HUES64 (cell line): ENCODE measurements at regions not wholly inside any gene's neighbourhood (a gene's known extent, or its start where the extent isn't known, plus 50 kb on each side); places are given as distances from the start of the nearest gene placed in this dataset.

Source experiments
- H3K27ac ChIP-seq: 2 replicates; pipeline ENCODE4 v1.7.0; 2013; ENCODE audit warnings: low read depth, low read length, inconsistent platforms
- H3K27me3 ChIP-seq: 2 replicates; pipeline ENCODE4 v1.6.1; 2013; ENCODE audit warnings: mild to moderate bottlenecking, low read length; ENCODE audit not compliant: insufficient read depth
- H3K36me3 ChIP-seq: 2 replicates; pipeline ENCODE4 v1.6.1; 2013; ENCODE audit warnings: mild to moderate bottlenecking, low read length; ENCODE audit not compliant: insufficient read depth
- H3K4me1 ChIP-seq: 2 replicates; pipeline ENCODE4 v1.6.1; 2013; ENCODE audit warnings: mild to moderate bottlenecking, low read length, moderate library complexity; ENCODE audit not compliant: insufficient read depth
- H3K4me3 ChIP-seq: 2 replicates; pipeline ENCODE4 v1.5.1; 2013; ENCODE audit warnings: mild to moderate bottlenecking, low read length, moderate library complexity
- H3K9ac ChIP-seq: 2 replicates; pipeline ENCODE4 v1.6.1; 2013; ENCODE audit warnings: mild to moderate bottlenecking, low read depth, low read length
- H3K9me3 ChIP-seq: 2 replicates; pipeline ENCODE4 v1.6.1; 2013; ENCODE audit warnings: low read depth, low read length; ENCODE audit not compliant: insufficient read depth
- WGBS: fragments of 150-250, 120-280 bp; methylation state at CpG from one replicate; pipeline ENCODE4 v1.1.7; 2013; ENCODE audit warnings: missing lambda C conversion rate; 5-methylcytosine and 5-hydroxymethylcytosine counted together

DNA sequence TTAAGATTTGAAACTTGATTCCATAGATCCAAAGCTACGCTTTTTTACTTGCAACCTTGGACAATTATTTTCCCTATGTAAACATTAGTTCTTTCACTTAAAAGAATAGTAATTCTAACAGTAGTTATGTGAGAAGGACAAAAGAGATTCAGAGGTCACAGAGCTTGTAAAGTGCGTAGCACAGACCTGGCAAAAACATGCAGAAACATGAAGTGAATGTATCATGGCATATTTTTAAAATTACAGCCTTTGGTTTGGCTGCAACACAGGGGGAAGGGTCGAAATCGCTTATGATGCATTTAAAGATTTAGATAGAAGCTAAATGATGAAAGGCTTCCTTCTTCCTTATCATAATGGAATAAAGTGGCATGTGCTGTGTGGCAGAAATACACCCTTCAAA is 1068.8 kb downstream of the ARAP2 start:
- WGBS = 96% methylated on average over 4 of the region's 4 CpGs
- no peak overlapping the region for H3K27ac ChIP-seq
- H3K4me1 ChIP-seq = 0 out of 2 replicates have a peak, but pooled peaks cover 5% of the 10 kb centered on the region
- no peaks in the 10 kb centered on the region for H3K36me3 ChIP-seq
- no peaks in the 10 kb centered on the region for H3K27me3 ChIP-seq
- H3K9me3 ChIP-seq = no peaks in the 10 kb centered on the region
- H3K9ac ChIP-seq = no peak overlapping the region
- no peak overlapping the region for H3K4me3 ChIP-seq

DNA sequence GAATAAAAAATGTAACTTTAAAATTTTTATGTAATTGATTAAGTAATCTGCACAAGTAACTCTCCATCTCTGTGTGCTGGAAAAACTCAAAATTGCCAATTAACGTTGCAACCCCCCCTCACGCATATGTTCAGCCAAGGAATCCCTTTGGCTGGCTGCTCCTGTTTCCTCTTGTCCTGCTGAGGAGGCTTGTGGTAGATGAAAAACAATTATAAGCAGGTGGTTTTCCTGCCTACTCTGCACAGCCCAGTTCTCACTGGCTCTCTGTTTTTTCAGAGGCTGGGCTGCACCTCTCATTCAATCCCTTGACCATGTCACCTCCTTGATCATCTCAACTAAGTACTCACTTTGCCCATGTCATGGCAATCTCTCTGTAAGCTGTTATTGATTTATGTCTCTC is 1068.4 kb downstream of the ARAP2 start:
- Histone ChIP-seq H3K4me1 (0 out of 2 replicates have a peak, but pooled peaks cover 5% of the 10 kb centered on the region), H3K36me3 (no peaks in the 10 kb centered on the region), H3K9ac (no peak overlapping the region), H3K4me3 (no peak overlapping the region), H3K9me3 (no peaks in the 10 kb centered on the region), H3K27ac (no peak overlapping the region), H3K27me3 (no peaks in the 10 kb centered on the region)
- WGBS = 65% methylated on average over 2 of the region's 2 CpGs

DNA sequence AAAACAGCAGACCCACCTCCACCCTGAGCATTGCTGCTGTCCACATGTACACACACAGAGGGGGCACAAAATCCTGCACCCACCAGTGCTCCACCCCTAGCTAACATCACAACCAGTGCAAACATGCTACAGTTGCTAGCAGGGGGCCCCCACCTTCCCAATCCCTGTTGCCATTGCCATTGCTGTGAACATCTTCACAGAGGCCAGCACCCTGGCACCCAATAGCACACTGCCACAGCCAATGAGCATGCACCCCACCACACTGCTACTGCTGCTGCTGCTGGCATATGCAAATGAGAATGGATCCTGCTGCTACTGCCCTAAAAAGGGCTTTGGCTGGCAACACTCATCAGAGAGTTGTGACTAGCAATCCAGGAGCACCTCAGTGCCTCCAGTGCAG is 1061.9 kb downstream of the ARAP2 start:
- H3K9ac ChIP-seq = no peak overlapping the region
- H3K36me3 ChIP-seq = no peaks in the 10 kb centered on the region
- no peak overlapping the region for H3K27ac ChIP-seq
- no peak overlapping the region for H3K4me3 ChIP-seq
- no peaks in the 10 kb centered on the region for H3K4me1 ChIP-seq
- H3K9me3 ChIP-seq = 0 out of 2 replicates have a peak, but pooled peaks cover 2% of the 10 kb centered on the region
- no peaks in the 10 kb centered on the region for H3K27me3 ChIP-seq

DNA sequence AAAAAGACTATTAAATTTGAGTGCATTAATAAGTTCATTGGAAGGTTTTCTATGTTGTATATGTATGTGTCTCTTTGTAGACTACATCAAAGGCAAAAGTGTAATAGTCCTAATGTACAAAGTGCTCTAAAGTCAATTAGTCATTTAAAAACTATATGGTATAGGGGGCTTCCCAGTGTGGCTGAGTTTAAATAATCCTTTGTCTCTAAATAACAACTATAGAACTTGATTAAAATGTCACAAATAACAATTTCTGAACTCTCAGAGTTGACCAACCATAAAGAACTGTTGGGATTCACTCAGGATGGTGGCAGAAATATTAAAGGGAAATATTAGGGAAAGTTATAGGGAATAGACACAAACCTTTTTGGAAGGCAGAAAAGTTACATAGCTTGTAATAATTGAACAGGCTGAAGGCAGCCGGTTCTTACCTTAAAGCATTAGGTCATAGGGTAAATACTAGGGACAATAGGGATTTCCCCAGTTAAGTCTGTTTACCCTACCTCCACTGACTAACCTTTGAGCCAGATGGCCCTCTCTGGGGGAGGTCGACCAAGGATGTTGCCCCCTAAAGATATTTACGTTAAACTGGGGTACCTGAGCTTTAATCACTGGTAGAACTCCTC is 1054.2 kb downstream of the ARAP2 start:
- no peak overlapping the region for H3K27ac ChIP-seq
- peaks cover 14% of the 10 kb centered on the region; the same call in 1 of the 2 replicates for H3K4me1 ChIP-seq
- no peaks in the 10 kb centered on the region for H3K27me3 ChIP-seq
- H3K4me3 ChIP-seq = no peak overlapping the region
- H3K9ac ChIP-seq = no peak overlapping the region
- no peaks in the 10 kb centered on the region for H3K36me3 ChIP-seq
- WGBS = 61% methylated on average over 3 of the region's 3 CpGs
- H3K9me3 ChIP-seq = 0 out of 2 replicates have a peak, but pooled peaks cover 2% of the 10 kb centered on the region

DNA sequence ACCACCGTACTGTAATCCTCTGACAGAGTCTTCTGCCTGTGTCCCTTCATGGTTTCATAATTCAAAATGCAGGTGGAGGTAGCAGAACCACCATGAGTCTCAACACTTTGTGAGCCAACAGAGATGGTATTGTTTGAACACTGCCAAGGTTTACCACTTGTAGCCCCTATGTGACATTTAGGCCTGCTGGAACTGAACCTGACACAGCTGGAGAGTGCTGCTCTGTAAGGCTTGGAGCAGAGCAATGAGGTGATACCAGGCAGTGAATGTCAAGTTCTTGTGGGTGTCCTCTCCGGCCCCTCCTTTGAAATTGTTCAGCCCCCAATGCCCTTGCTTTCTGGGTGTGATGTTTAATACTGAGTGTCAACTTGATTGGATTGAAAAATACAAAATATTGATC is 1042.9 kb downstream of the ARAP2 start:
- Histone ChIP-seq H3K4me1 (no peaks in the 10 kb centered on the region), H3K36me3 (no peaks in the 10 kb centered on the region), H3K4me3 (no peak overlapping the region), H3K27me3 (no peaks in the 10 kb centered on the region), H3K27ac (no peak overlapping the region), H3K9ac (no peak overlapping the region), H3K9me3 (no peaks in the 10 kb centered on the region)
- WGBS = 98% methylated on average over 2 of the region's 2 CpGs

DNA sequence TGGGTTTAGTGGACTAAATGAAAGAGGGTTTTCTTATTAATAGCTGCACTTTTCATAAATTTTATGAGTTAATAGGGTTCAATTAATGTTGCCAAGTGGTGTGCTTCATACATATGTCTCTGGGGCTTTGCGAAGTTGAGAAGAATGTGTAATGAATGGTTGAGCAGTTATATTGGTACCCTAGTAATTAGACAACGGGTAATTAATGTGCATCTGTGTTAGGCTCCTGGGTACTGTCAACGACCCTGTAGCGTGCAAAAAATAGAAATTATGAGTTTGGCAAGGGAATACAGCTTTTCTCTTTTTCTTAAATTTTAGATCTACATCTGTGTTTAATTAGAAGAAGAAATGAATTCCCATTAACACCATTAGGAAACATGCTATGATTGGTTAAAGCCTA is 1027.7 kb downstream of the ARAP2 start:
- Histone ChIP-seq H3K4me1 (peaks cover 16% of the 10 kb centered on the region), H3K27me3 (no peaks in the 10 kb centered on the region), H3K4me3 (no peak overlapping the region), H3K27ac (no peak overlapping the region), H3K36me3 (no peaks in the 10 kb centered on the region), H3K9me3 (no peaks in the 10 kb centered on the region), H3K9ac (no peak overlapping the region)
- 97% methylated on average over 3 of the region's 4 CpGs for whole genome bisulfite sequencing

DNA sequence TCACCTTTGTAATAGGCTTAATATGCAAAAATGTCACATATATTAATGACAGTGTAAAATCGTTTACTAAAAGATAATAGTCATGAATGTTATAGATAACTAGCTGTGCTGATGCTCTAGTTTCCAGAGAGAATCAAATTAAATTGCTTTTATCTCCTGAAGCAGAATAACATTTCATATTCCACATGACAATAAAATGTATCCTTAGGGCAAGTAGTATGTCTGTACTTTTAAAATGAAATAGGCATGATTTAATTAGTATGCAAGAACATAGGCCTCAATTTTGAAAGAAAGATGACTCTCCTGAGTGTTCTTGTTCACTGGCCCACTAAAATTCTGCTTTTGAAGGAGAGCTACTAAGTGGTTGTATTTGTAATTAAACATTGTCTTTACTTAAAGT is 1027.0 kb downstream of the ARAP2 start:
- no peaks in the 10 kb centered on the region for H3K36me3 ChIP-seq
- H3K27me3 ChIP-seq = no peaks in the 10 kb centered on the region
- peaks cover 15% of the 10 kb centered on the region for H3K4me1 ChIP-seq
- no CpG with 5 or more reads among the region's 1 CpG for WGBS
- no peak overlapping the region for H3K9ac ChIP-seq
- H3K9me3 ChIP-seq = no peaks in the 10 kb centered on the region
- H3K4me3 ChIP-seq = no peak overlapping the region
- H3K27ac ChIP-seq = no peak overlapping the region

DNA sequence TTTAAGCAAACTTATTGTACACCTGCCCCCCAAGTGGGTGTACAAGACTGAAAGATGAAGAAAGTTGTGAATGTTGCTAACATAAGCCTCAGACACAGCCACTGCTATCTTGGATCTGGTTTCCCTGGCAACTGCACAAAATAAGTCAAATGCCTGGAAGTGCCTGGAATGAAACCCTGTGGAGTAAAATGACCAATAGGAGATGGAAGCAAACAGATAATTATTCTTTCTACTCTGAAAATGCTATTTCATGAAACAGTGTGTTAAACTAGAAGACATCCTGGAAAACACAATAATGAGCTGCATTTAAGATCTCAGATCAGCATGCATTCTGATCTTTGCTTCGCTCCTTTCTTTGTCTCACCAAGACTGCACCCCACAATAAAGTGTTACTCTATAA is 1016.0 kb downstream of the ARAP2 start:
- 100% methylated on average over 1 of the region's 1 CpG for WGBS
- no peak overlapping the region for H3K9ac ChIP-seq
- no peaks in the 10 kb centered on the region for H3K36me3 ChIP-seq
- no peaks in the 10 kb centered on the region for H3K4me1 ChIP-seq
- H3K4me3 ChIP-seq = no peak overlapping the region
- no peaks in the 10 kb centered on the region for H3K9me3 ChIP-seq
- no peak overlapping the region for H3K27ac ChIP-seq
- H3K27me3 ChIP-seq = no peaks in the 10 kb centered on the region

DNA sequence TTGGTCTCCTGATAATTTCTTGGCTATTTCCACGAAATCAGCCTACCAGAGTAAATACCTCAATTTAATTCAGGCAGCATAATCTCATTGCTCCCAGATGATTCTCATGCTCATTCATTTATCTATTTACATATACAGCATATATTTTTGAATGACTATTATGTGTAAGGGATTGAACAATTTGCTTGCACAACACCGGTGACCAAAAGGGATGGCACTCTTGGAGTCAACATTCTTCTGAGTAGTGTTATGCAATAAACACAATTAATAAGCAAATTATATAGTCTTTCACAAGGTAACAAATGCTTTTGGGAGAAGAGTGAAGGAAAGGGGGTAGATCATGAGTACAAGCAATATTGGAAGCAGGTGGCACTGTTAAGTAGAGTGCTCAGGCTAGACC is 1015.3 kb downstream of the ARAP2 start:
- WGBS = 92% methylated on average over 1 of the region's 2 CpGs
- no peak overlapping the region for H3K27ac ChIP-seq
- H3K27me3 ChIP-seq = no peaks in the 10 kb centered on the region

DNA sequence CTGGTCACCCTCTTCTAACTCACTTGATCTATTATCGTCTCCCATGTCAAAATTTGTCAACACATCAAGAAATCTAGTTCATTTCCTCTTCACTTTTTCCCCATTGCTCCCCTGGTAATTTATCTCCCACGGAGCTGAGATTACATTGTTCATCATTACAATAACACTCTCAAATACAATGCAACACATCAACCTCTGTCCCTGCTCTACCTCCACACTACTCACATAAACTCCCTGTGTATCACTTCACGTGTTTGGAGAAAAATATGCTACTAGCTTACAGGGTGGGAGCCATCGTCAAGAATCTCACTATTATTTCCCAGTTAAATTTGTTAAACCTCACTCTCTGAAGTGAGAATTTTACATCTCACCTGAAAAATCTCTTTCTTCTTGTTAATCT is 1006.4 kb downstream of the ARAP2 start:
- no peaks in the 10 kb centered on the region for H3K4me1 ChIP-seq
- H3K27me3 ChIP-seq = no peaks in the 10 kb centered on the region
- no peak overlapping the region for H3K27ac ChIP-seq
- no peaks in the 10 kb centered on the region for H3K36me3 ChIP-seq
- 87% methylated on average over 4 of the region's 4 CpGs for WGBS
- no peak overlapping the region for H3K9ac ChIP-seq
- H3K4me3 ChIP-seq = no peak overlapping the region
- 0 out of 2 replicates have a peak, but pooled peaks cover 8% of the 10 kb centered on the region for H3K9me3 ChIP-seq

More for the DNA sequence above, 1015.3 kb downstream of the ARAP2 start:
- Histone ChIP-seq H3K36me3 (no peaks in the 10 kb centered on the region), H3K9me3 (0 out of 2 replicates have a peak, but pooled peaks cover under 1% of the 10 kb centered on the region), H3K9ac (no peak overlapping the region), H3K4me3 (no peak overlapping the region), H3K4me1 (no peaks in the 10 kb centered on the region)

DNA sequence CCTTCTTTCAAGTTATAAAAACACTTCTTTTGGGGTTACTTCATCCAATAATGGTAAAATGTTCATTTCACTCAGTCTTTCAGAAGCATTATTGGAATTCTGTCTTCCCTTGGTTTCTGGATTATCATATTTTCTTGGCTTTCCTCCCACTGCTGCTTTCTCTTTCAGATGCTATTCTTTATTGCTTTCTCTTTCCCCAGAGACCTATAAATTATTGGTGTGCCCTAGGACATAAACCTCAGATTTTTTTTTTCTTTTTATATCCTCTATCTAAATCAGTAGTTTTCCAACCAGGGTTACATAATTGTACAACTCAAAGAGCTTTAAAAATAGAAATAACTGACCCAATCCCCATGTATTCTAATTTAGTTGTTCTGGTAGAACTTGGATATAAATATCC is 1005.5 kb downstream of the ARAP2 start:
- Histone ChIP-seq H3K4me1 (no peaks in the 10 kb centered on the region), H3K9me3 (0 out of 2 replicates have a peak, but pooled peaks cover 8% of the 10 kb centered on the region), H3K4me3 (no peak overlapping the region), H3K27ac (no peak overlapping the region), H3K36me3 (no peaks in the 10 kb centered on the region), H3K9ac (no peak overlapping the region), H3K27me3 (no peaks in the 10 kb centered on the region)

DNA sequence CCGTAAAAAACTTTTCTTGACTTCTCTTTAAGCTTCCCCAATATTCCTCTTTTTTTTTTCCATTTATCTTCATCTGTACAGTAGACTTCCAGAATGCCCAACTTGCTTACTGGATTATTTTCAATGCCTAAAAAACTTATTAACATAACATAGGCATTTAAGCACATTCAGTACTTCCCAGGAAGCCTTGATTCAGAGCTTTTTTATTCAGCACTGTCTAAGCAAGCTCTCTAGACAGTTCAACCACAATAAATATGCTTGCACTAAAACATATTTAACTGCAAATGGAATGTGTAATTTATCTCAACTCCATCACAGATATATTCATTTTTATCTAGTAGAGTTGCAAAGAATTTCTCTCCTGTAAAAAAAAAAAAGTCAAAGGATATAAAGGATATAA is 997.8 kb downstream of the ARAP2 start:
- Histone ChIP-seq H3K4me1 (peaks cover 15% of the 10 kb centered on the region), H3K9me3 (0 out of 2 replicates have a peak, but pooled peaks cover 3% of the 10 kb centered on the region), H3K27me3 (no peaks in the 10 kb centered on the region), H3K36me3 (no peaks in the 10 kb centered on the region), H3K9ac (no peak overlapping the region), H3K27ac (no peak overlapping the region), H3K4me3 (no peak overlapping the region)
- 100% methylated on average over 1 of the region's 1 CpG for WGBS
